H1 (cell line): ENCODE measurements at regions not wholly inside any gene's neighbourhood (a gene's known extent, or its start where the extent isn't known, plus 50 kb on each side); places are given as distances from the start of the nearest gene placed in this dataset.

Source experiments
- CTCF ChIA-PET: fragments of 300-600 bp; sonication (Branson Sonifier 250); formaldehyde crosslinking; loops from one replicate; lab custom pipeline; 2021; ENCODE audit not compliant: partially characterized antibody; lab: Charles Lee
- POLR2A ChIA-PET: fragments of 300-600 bp; sonication (Branson Sonifier 250); formaldehyde crosslinking; loops from one replicate; lab custom pipeline; 2021; ENCODE audit warnings: inconsistent platforms; ENCODE audit not compliant: partially characterized antibody; lab: Charles Lee
- DNase-seq, 2 experiments: peaks; one replicate each; pipeline versions ENCODE4 v3.0.0 to v3.0.0-alpha.2; 2010 to 2022; ENCODE audit warnings: low spot score in 2 of 2, low read depth in 1 of 2, mixed read lengths in 1 of 2
- FAIRE-seq: peaks from 2 replicates; lab custom pipeline; 2011; peaks lifted over from hg19 to GRCh38; lab: Jason Lieb, UNC
- H2AFZ ChIP-seq: 2 replicates; pipeline ENCODE4 v1.8.1; 2012; ENCODE audit warnings: low read length, inconsistent platforms
- H2AK5ac ChIP-seq: 2 replicates; pipeline ENCODE4 v1.6.1; 2013; ENCODE audit warnings: low read depth, low read length
- H2BK120ac ChIP-seq: replicated peaks from 2 replicates; pipeline ENCODE3; 2013; ENCODE audit warnings: low read depth, low read length, inconsistent platforms
- H2BK12ac ChIP-seq: 2 replicates; pipeline ENCODE4 v1.6.1; 2013; ENCODE audit warnings: low read depth, low read length
- H2BK15ac ChIP-seq: 2 replicates; pipeline ENCODE4 v1.6.1; 2013; ENCODE audit warnings: low read length
- H2BK20ac ChIP-seq: 2 replicates; pipeline ENCODE4 v1.6.1; 2013; ENCODE audit warnings: low read length
- H2BK5ac ChIP-seq: 2 replicates; pipeline ENCODE4 v1.6.1; 2013; ENCODE audit warnings: low read depth, low read length
- H3K14ac ChIP-seq: 2 replicates; pipeline ENCODE4 v1.6.1; 2013; ENCODE audit warnings: inconsistent platforms; ENCODE audit not compliant: insufficient read length
- H3K18ac ChIP-seq: 2 replicates; pipeline ENCODE4 v1.6.1; 2013; ENCODE audit warnings: low read length; ENCODE audit errors: extremely low read depth
- H3K23ac ChIP-seq: 2 replicates; pipeline ENCODE4 v1.6.1; 2013; ENCODE audit warnings: inconsistent platforms; ENCODE audit not compliant: insufficient read length
- H3K23me2 ChIP-seq: 2 replicates; pipeline ENCODE4 v1.6.1; 2013; ENCODE audit warnings: low read depth, low read length
- H3K27ac ChIP-seq: 2 replicates; pipeline ENCODE4 v1.6.1; 2011; ENCODE audit warnings: low read depth, low read length, inconsistent platforms
- H3K27me3 ChIP-seq, 4 experiments: replicated peaks in 1 of 4; 1 replicate in 1 of 4; 2 replicates in 3 of 4; pipeline versions ENCODE4 v1.6.1 to v1.8.1; 2011 to 2013; ENCODE audit warnings: low read length in 3 of 4, mild to moderate bottlenecking in 3 of 4, inconsistent platforms in 2 of 4, mixed read lengths in 2 of 4, moderate library complexity in 1 of 4; ENCODE audit not compliant: control insufficient read depth in 3 of 4, insufficient read depth in 3 of 4; ENCODE audit errors: extremely low read depth in 1 of 4
- H3K36me3 ChIP-seq, 4 experiments: 2 replicates each; pipeline versions ENCODE4 v1.6.1 to v1.8.1; 2011 to 2013; ENCODE audit warnings: mild to moderate bottlenecking in 4 of 4, low read length in 3 of 4, moderate library complexity in 2 of 4, control low read depth in 1 of 4, inconsistent platforms in 1 of 4; ENCODE audit not compliant: insufficient read depth in 4 of 4, control insufficient read depth in 2 of 4
- H3K4ac ChIP-seq: replicated peaks from 2 replicates; pipeline ENCODE3; 2013; ENCODE audit warnings: low read length, low read depth, mixed read lengths, inconsistent platforms; ENCODE audit not compliant: insufficient read length
- H3K4me1 ChIP-seq, 4 experiments: replicated peaks in 1 of 4; 1 replicate in 1 of 4; 2 replicates in 3 of 4; pipeline versions ENCODE4 v1.6.1 to v1.8.1; 2011 to 2013; ENCODE audit warnings: low read length in 3 of 4, inconsistent platforms in 2 of 4, mixed read lengths in 1 of 4; ENCODE audit not compliant: insufficient read depth in 4 of 4, control insufficient read depth in 3 of 4
- H3K4me2 ChIP-seq, 2 experiments: 2 replicates each; pipeline versions ENCODE4 v1.6.1 to v1.8.1; 2011 to 2013; ENCODE audit warnings: low read depth in 2 of 2, low read length in 2 of 2, control low read depth in 1 of 2, inconsistent platforms in 1 of 2, mild to moderate bottlenecking in 1 of 2; ENCODE audit not compliant: insufficient read depth in 1 of 2
- H3K4me3 ChIP-seq, 4 experiments: fragments of 200-600, 300-600 bp in 1 of 4; sonication (generic), shearing (Covaris generic), sonication (Bioruptor Twin) in 1 of 4; 2 replicates each; pipeline versions ENCODE4 v1.5.1 to v1.8.1; 2011 to 2016; ENCODE audit warnings: low read length in 4 of 4, low read depth in 3 of 4, control low read depth in 2 of 4, inconsistent platforms in 2 of 4, mild to moderate bottlenecking in 2 of 4, mixed read lengths in 1 of 4, moderate library complexity in 1 of 4; ENCODE audit not compliant: insufficient read depth in 2 of 4; ENCODE audit errors: extremely low read depth in 1 of 4
- H3K56ac ChIP-seq: replicated peaks from 2 replicates; pipeline ENCODE3; 2013; ENCODE audit warnings: low read depth, mild to moderate bottlenecking, mixed read lengths, low read length, inconsistent platforms; ENCODE audit not compliant: insufficient read length
- H3K79me1 ChIP-seq: 2 replicates; pipeline ENCODE4 v1.6.1; 2013; ENCODE audit warnings: low read depth, low read length, control low read depth
- H3K79me2 ChIP-seq, 2 experiments: 2 replicates each; pipeline versions ENCODE4 v1.6.1 to v1.8.1; 2012 to 2013; ENCODE audit warnings: low read length in 2 of 2, mild to moderate bottlenecking in 2 of 2, inconsistent platforms in 1 of 2; ENCODE audit not compliant: insufficient read depth in 2 of 2, control insufficient read depth in 1 of 2
- H3K9ac ChIP-seq, 4 experiments: replicated peaks in 1 of 4; 1 replicate in 1 of 4; 2 replicates in 3 of 4; pipeline versions ENCODE4 v1.6.1 to v1.8.1; 2011 to 2013; ENCODE audit warnings: low read depth in 3 of 4, low read length in 3 of 4, control low read depth in 2 of 4, mild to moderate bottlenecking in 2 of 4, moderate library complexity in 2 of 4, inconsistent platforms in 1 of 4; ENCODE audit errors: extremely low read depth in 1 of 4
- H3K9me3 ChIP-seq, 2 experiments: 2 replicates each; pipeline versions ENCODE4 v1.6.1 to v1.8.1; 2012 to 2013; ENCODE audit warnings: mild to moderate bottlenecking in 2 of 2, moderate library complexity in 2 of 2, control low read depth in 1 of 2, inconsistent platforms in 1 of 2, low read depth in 1 of 2, low read length in 1 of 2, mixed read lengths in 1 of 2; ENCODE audit not compliant: insufficient read depth in 2 of 2
- H4K20me1 ChIP-seq, 2 experiments: replicated peaks in 1 of 2; 2 replicates each; pipeline versions ENCODE3 to v1.8.1; 2011 to 2013; ENCODE audit warnings: inconsistent platforms in 2 of 2, low read length in 2 of 2, mild to moderate bottlenecking in 1 of 2; ENCODE audit not compliant: insufficient read depth in 2 of 2, control insufficient read depth in 1 of 2
- H4K5ac ChIP-seq: 2 replicates; pipeline ENCODE4 v1.6.1; 2013; ENCODE audit warnings: low read length, low read depth, mixed read lengths, inconsistent platforms; ENCODE audit not compliant: insufficient read length
- H4K8ac ChIP-seq: 2 replicates; pipeline ENCODE4 v1.8.0; 2013; ENCODE audit warnings: mild to moderate bottlenecking, moderate library complexity, low read length, inconsistent platforms; ENCODE audit not compliant: insufficient read depth; ENCODE audit errors: extremely low read depth
- H4K91ac ChIP-seq: replicated peaks from 2 replicates; pipeline ENCODE3; 2013; ENCODE audit warnings: low read length, mixed read lengths, inconsistent platforms; ENCODE audit not compliant: insufficient read length
- NRF1 ChIP-seq: IDR thresholded peaks from 2 replicates; pipeline ENCODE4 v1.6.1; 2011; ENCODE audit warnings: mild to moderate bottlenecking, low read depth, low read length, improper control_type of control experiment

GRCh38 chr4:66604192-66604591 is 933.9 kb upstream of the EPHA5 start:
- Histone ChIP-seq H2BK20ac (no peak overlapping the region), H3K56ac (no peak overlapping the region), H2BK5ac (no peak overlapping the region), H2BK15ac (no peak overlapping the region), H3K4me3 (no peak overlapping the region), H3K4ac (no peak overlapping the region), H3K23ac (no peak overlapping the region), H4K91ac (no peak overlapping the region), H3K23me2 (no peaks in the 10 kb centered on the region), H3K27me3 (no peaks in the 10 kb centered on the region), H2AK5ac (no peak overlapping the region), H2AFZ (no peak overlapping the region), H4K20me1 (no peaks in the 10 kb centered on the region), H3K18ac (no peak overlapping the region)
- DNase-seq: no peak
- ChIA-PET POLR2A (no interaction called here), CTCF (interaction anchor here (0.5 kb wide), 1 partner anchor 159 kb away, joined by 3 read pairs; no protein-coding TSS in a partner anchor)
- TF ChIP-seq NRF1: no peak
- TF ChIP-seq, all 59 proteins: peak for 0
- no peaks in the 10 kb centered on the region for H3K79me1 ChIP-seq
- no peak overlapping the region for H3K14ac ChIP-seq
- no peaks in the 10 kb centered on the region for H3K79me2 ChIP-seq
- no peak for FAIRE-seq
- no peak overlapping the region for H3K9ac ChIP-seq
- no peak overlapping the region for H4K8ac ChIP-seq
- no peak overlapping the region for H3K27ac ChIP-seq
- H3K4me2 ChIP-seq: no peak overlapping the region
- H3K4me1 ChIP-seq: no peaks in the 10 kb centered on the region
- no peak overlapping the region for H4K5ac ChIP-seq
- no peak overlapping the region for H2BK12ac ChIP-seq
- no peak overlapping the region for H2BK120ac ChIP-seq
- no peaks in the 10 kb centered on the region for H3K36me3 ChIP-seq
- no peaks in the 10 kb centered on the region for H3K9me3 ChIP-seq
